ENCODE measurements at regions not wholly inside any gene's neighbourhood (a gene's known extent, or its start where the extent isn't known, plus 50 kb on each side); places are given as distances from the start of the nearest gene placed in this dataset.

DNA sequence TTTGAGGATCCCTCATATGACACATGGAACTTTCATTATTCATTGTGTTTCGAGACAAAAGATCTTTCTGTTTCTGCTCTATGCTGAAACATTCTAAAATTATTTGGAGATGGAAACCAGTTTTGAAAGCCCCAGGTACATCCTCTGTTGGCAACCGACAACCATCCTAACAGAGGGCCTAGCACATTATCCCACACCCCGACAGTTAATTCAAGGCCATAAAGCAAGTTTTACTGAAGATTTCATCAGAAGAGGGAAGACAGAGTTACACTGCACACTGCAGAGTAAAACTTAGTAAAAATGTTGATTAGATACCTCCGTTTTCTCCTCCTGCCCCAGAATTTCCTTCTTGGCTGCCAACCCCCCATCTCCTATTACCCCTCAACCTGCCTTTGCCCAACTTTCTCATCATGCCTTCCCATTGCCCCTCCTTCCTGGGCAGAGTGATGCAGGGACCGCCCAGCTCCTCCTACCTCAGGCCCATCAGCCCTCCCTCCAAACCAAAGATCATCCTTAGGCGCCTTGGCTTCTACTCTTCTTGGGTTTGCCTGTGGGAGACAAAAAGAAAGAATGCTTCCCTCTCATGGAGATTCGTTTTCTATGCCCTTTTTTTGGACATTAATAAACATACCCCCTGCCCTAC lies 52.9 kb upstream of the CITED4 start:
- no peak overlapping the region for H3K27ac Mint-ChIP-seq
- no peak overlapping the region for H3K27ac ChIP-seq (ENCODE audit: low read depth in 1 of 2, low read length in 2 of 2)
- H3K9me3 Mint-ChIP-seq: peaks cover 0 to 3% (median 0%) of the 10 kb centered on the region in 7 donors
- H3K27me3 ChIP-seq (ENCODE audit: control insufficient read depth in 2 of 2, insufficient read depth in 2 of 2, low read length in 2 of 2): no peaks in the 10 kb centered on the region
- no peaks in the 10 kb centered on the region for H3K4me1 ChIP-seq (ENCODE audit: control insufficient read depth in 1 of 2, insufficient read depth in 2 of 2, low read length in 2 of 2)
- no peaks in the 10 kb centered on the region for H3K36me3 ChIP-seq (replicated peaks in 1 of 2; ENCODE audit: control insufficient read depth in 1 of 2, insufficient read depth in 2 of 2, low read length in 2 of 2)
- H3K4me1 Mint-ChIP-seq: no peaks in the 10 kb centered on the region
- no peak for DNase-seq
- H3K9ac ChIP-seq (ENCODE audit: insufficient read depth, low read length, poor library complexity, severe bottlenecking): no peak overlapping the region
- H4K20me1 ChIP-seq (ENCODE audit: insufficient read depth, low read length): no peaks in the 10 kb centered on the region
- no peak overlapping the region for H3K4me3 ChIP-seq (replicated peaks in 1 of 3; ENCODE audit: low read depth in 2 of 3, low read length in 3 of 3)
- H3K4me3 Mint-ChIP-seq: no peak overlapping the region
- no peaks in the 10 kb centered on the region for H3K9me3 ChIP-seq (replicated peaks in 1 of 2; ENCODE audit: control insufficient read depth in 1 of 2, insufficient read depth in 1 of 2, low read length in 2 of 2)
- no peaks in the 10 kb centered on the region for H3K36me3 Mint-ChIP-seq
- no peak overlapping the region for H3K4me2 ChIP-seq (replicated peaks; ENCODE audit: extremely low read depth, low read length, poor library complexity, severe bottlenecking)
- WGBS (ENCODE audit: insufficient coverage): 71% methylated on average over 1 of the region's 7 CpGs
- intact Hi-C loops (cut with micrococcal nuclease): no loop called here
- no peaks in the 10 kb centered on the region for H3K79me2 ChIP-seq (ENCODE audit: insufficient read depth, low read length)
- no peak overlapping the region for H2AFZ ChIP-seq (ENCODE audit: insufficient read depth, low read depth, low read length, poor library complexity, severe bottlenecking)
- TF ChIP-seq, protein P1, sequence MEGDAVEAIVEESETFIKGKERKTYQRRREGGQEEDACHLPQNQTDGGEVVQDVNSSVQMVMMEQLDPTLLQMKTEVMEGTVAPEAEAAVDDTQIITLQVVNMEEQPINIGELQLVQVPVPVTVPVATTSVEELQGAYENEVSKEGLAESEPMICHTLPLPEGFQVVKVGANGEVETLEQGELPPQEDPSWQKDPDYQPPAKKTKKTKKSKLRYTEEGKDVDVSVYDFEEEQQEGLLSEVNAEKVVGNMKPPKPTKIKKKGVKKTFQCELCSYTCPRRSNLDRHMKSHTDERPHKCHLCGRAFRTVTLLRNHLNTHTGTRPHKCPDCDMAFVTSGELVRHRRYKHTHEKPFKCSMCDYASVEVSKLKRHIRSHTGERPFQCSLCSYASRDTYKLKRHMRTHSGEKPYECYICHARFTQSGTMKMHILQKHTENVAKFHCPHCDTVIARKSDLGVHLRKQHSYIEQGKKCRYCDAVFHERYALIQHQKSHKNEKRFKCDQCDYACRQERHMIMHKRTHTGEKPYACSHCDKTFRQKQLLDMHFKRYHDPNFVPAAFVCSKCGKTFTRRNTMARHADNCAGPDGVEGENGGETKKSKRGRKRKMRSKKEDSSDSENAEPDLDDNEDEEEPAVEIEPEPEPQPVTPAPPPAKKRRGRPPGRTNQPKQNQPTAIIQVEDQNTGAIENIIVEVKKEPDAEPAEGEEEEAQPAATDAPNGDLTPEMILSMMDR (IDR thresholded peaks at IDR 0.05): no peak
- H3K27me3 Mint-ChIP-seq (ENCODE audit: low read depth in 3 of 3): peaks cover 5 to 7% (median 6%) of the 10 kb centered on the region in 3 donors

DNA sequence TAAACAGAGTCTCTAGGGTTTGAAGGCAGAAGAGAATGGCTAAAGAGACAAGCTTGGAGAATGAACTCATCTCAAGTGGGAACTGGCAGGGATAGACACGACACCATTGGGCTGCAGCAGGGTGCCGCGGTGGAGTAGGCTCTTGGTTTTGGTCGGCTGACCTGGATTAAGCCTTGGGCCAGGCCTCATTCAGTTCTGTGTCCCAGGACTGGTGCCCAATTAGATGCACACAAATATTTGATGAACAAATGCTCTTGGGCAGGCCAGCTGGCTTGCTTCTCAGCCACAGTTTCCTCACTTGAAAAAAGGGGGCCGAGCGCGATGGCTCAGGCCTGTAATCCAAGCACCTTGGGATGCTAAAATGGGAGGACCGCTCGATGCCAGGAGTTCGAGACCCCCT lies 53.4 kb upstream of the CITED4 start:
- Histone ChIP-seq H3K9me3 (replicated peaks in 1 of 2; ENCODE audit: control insufficient read depth in 1 of 2, insufficient read depth in 1 of 2, low read length in 2 of 2) (no peaks in the 10 kb centered on the region), H3K27ac (ENCODE audit: low read depth in 1 of 2, low read length in 2 of 2) (no peak overlapping the region), H3K4me3 (replicated peaks in 1 of 3; ENCODE audit: low read depth in 2 of 3, low read length in 3 of 3) (no peak overlapping the region), H3K4me1 (ENCODE audit: control insufficient read depth in 1 of 2, insufficient read depth in 2 of 2, low read length in 2 of 2) (no peaks in the 10 kb centered on the region), H3K27me3 (ENCODE audit: control insufficient read depth in 2 of 2, insufficient read depth in 2 of 2, low read length in 2 of 2) (no peaks in the 10 kb centered on the region), H3K36me3 (replicated peaks in 1 of 2; ENCODE audit: control insufficient read depth in 1 of 2, insufficient read depth in 2 of 2, low read length in 2 of 2) (no peaks in the 10 kb centered on the region), H3K4me2 (replicated peaks; ENCODE audit: extremely low read depth, low read length, poor library complexity, severe bottlenecking) (no peak overlapping the region), H2AFZ (ENCODE audit: insufficient read depth, low read depth, low read length, poor library complexity, severe bottlenecking) (no peak overlapping the region), H3K9ac (ENCODE audit: insufficient read depth, low read length, poor library complexity, severe bottlenecking) (no peak overlapping the region), H3K79me2 (ENCODE audit: insufficient read depth, low read length) (no peaks in the 10 kb centered on the region), H4K20me1 (ENCODE audit: insufficient read depth, low read length) (no peaks in the 10 kb centered on the region)
- Mint-ChIP-seq H3K9me3 (peaks cover 0 to 3% (median 0%) of the 10 kb centered on the region in 7 donors), H3K4me1 (no peaks in the 10 kb centered on the region), H3K36me3 (no peaks in the 10 kb centered on the region), H3K4me3 (no peak overlapping the region), H3K27me3 (ENCODE audit: low read depth in 3 of 3) (peaks cover 4 to 8% (median 6%) of the 10 kb centered on the region in 3 donors), H3K27ac (no peak overlapping the region)
- intact Hi-C loops (cut with micrococcal nuclease): no loop called here
- TF ChIP-seq, protein P1 (IDR thresholded peaks at IDR 0.05): no peak
- no peak for DNase-seq
- WGBS (ENCODE audit: insufficient coverage): 93% methylated on average over 4 of the region's 10 CpGs

Data from CD14-positive monocyte (primary cell).